Neural progenitor cell (in vitro differentiated cells): ENCODE measurements at regions not wholly inside any gene's neighbourhood (a gene's known extent, or its start where the extent isn't known, plus 50 kb on each side); places are given as distances from the start of the nearest gene placed in this dataset.
A peak's percentile ranks its signal among the peaks of the same experiment; 100 is the strongest.

Experiments
- DNase-seq: peaks from one replicate; pipeline ENCODE4 v3.0.0-alpha.2; 2016; ENCODE audit warnings: low spot score
- H2AFZ ChIP-seq: fragments of 200-600 bp; sonication (generic); replicated peaks from 2 replicates; pipeline ENCODE4 v1.6.1; 2016; ENCODE audit warnings: antibody characterized with exemption
- H3F3A ChIP-seq: fragments of 200-600 bp; sonication (generic); 2 replicates; pipeline ENCODE4 v1.6.1; 2016; ENCODE audit warnings: antibody characterized with exemption, low read depth
- H3K27ac ChIP-seq: fragments of 200-600 bp; sonication (generic); 2 replicates; pipeline ENCODE4 v1.5.1; 2016; ENCODE audit warnings: mild to moderate bottlenecking
- H3K27me3 ChIP-seq: fragments of 200-600 bp; sonication (generic); 2 replicates; pipeline ENCODE4 v1.6.1; 2016; ENCODE audit warnings: mild to moderate bottlenecking, moderate library complexity
- H3K36me3 ChIP-seq: fragments of 200-600 bp; sonication (generic); 2 replicates; pipeline ENCODE4 v1.5.1; 2016
- H3K4me1 ChIP-seq: fragments of 200-600 bp; sonication (generic); 2 replicates; pipeline ENCODE4 v1.6.1; 2016; ENCODE audit warnings: mixed run types
- H3K4me2 ChIP-seq: fragments of 200-600 bp; sonication (generic); 2 replicates; pipeline ENCODE4 v1.6.1; 2016
- H3K4me3 ChIP-seq: fragments of 200-600 bp; sonication (generic); 2 replicates; pipeline ENCODE4 v1.5.1; 2016
- H3K79me2 ChIP-seq: fragments of 200-600 bp; sonication (generic); 2 replicates; pipeline ENCODE4 v1.6.1; 2016; ENCODE audit warnings: low read depth
- H3K9ac ChIP-seq: fragments of 200-600 bp; sonication (generic); 2 replicates; pipeline ENCODE4 v1.6.1; 2016
- H3K9me3 ChIP-seq: fragments of 200-600 bp; sonication (generic); 2 replicates; pipeline ENCODE4 v1.5.1; 2016; ENCODE audit warnings: low read depth
- H4K20me1 ChIP-seq: fragments of 200-600 bp; sonication (generic); 2 replicates; pipeline ENCODE4 v1.6.1; 2016; ENCODE audit warnings: low read depth
- H3K27ac Mint-ChIP-seq: 3 replicates; pipeline ENCODE4 v1.8.0; 2021; ENCODE audit warnings: mixed read lengths
- H3K27me3 Mint-ChIP-seq: 2 replicates; pipeline ENCODE4 v1.8.0; 2022; ENCODE audit warnings: low read depth, mild to moderate bottlenecking, inconsistent platforms, moderate library complexity, mixed read lengths; ENCODE audit not compliant: insufficient read depth
- H3K36me3 Mint-ChIP-seq: 3 replicates; pipeline ENCODE4 v1.8.0; 2021; ENCODE audit warnings: mixed read lengths
- H3K4me1 Mint-ChIP-seq: 3 replicates; pipeline ENCODE4 v1.8.0; 2021; ENCODE audit warnings: mixed read lengths
- H3K4me3 Mint-ChIP-seq: 3 replicates; pipeline ENCODE4 v1.8.0; 2021; ENCODE audit warnings: mild to moderate bottlenecking, moderate library complexity, mixed read lengths
- H3K9me3 Mint-ChIP-seq: 3 replicates; pipeline ENCODE4 v1.8.0; 2020; ENCODE audit warnings: mixed read lengths
- CTCF ChIP-seq: fragments of 200-600 bp; sonication (generic); IDR thresholded peaks from 2 replicates; pipeline ENCODE4 v1.5.1; 2017; ENCODE audit warnings: antibody characterized with exemption, mild to moderate bottlenecking
- EZH2 ChIP-seq: fragments of 200-600 bp; sonication (generic); IDR thresholded peaks from 2 replicates; pipeline ENCODE4 v1.6.1; 2017; ENCODE audit warnings: antibody characterized with exemption, mild to moderate bottlenecking, moderate library complexity
- EZH2phosphoT487 ChIP-seq: fragments of 200-600 bp; sonication (generic); IDR thresholded peaks from 2 replicates; pipeline ENCODE4 v1.6.1; 2017; ENCODE audit warnings: antibody characterized with exemption

GRCh38 chr5:25481463-25481862, 836.7 kb upstream of the CDH10 start:
- peaks cover 12% of the 10 kb centered on the region for H3K4me1 ChIP-seq
- H3K9me3 ChIP-seq, result no peaks in the 10 kb centered on the region
- no peak for TF ChIP-seq EZH2phosphoT487
- TF ChIP-seq EZH2, result no peak
- TF ChIP-seq CTCF, result no peak
- H3K27me3 ChIP-seq, result no peaks in the 10 kb centered on the region
- peak overlapping the region; percentile 29 for H2AFZ ChIP-seq
- H3K4me1 Mint-ChIP-seq, result peaks cover 6% of the 10 kb centered on the region
- peak overlapping the region; percentile 70 for H3K27ac ChIP-seq
- H3K4me2 ChIP-seq, result peak overlapping the region; percentile 48
- H3F3A ChIP-seq, result peaks cover 15% of the 10 kb centered on the region
- no peaks in the 10 kb centered on the region for H3K79me2 ChIP-seq
- H3K4me3 ChIP-seq, result no peak overlapping the region
- H3K4me3 Mint-ChIP-seq, result no peak overlapping the region
- no peaks in the 10 kb centered on the region for H4K20me1 ChIP-seq
- H3K9me3 Mint-ChIP-seq, result peaks cover 3% of the 10 kb centered on the region
- H3K9ac ChIP-seq, result no peak overlapping the region
- H3K27me3 Mint-ChIP-seq, result peaks cover 2% of the 10 kb centered on the region
- peak; percentile 6 for DNase-seq
- no peaks in the 10 kb centered on the region for H3K36me3 Mint-ChIP-seq
- no peaks in the 10 kb centered on the region for H3K36me3 ChIP-seq
- H3K27ac Mint-ChIP-seq, result no peak overlapping the region

- H3K79me2 ChIP-seq, result no peaks in the 10 kb centered on the region
- H3K4me1 ChIP-seq, result no peaks in the 10 kb centered on the region
- Mint-ChIP-seq H3K27ac (no peak overlapping the region), H3K4me3 (no peak overlapping the region), H3K36me3 (peaks cover 1% of the 10 kb centered on the region), H3K4me1 (peaks cover 8% of the 10 kb centered on the region), H3K27me3 (no peaks in the 10 kb centered on the region), H3K9me3 (peaks cover 7% of the 10 kb centered on the region)
- H3K4me3 ChIP-seq, result no peak overlapping the region
- H3K27ac ChIP-seq, result no peak overlapping the region
- no peak for DNase-seq
- H3K9me3 ChIP-seq, result no peaks in the 10 kb centered on the region
- H2AFZ ChIP-seq, result no peak overlapping the region
- no peaks in the 10 kb centered on the region for H3F3A ChIP-seq
- no peak overlapping the region for H3K4me2 ChIP-seq
- no peak overlapping the region for H3K9ac ChIP-seq
- H4K20me1 ChIP-seq, result no peaks in the 10 kb centered on the region
- H3K36me3 ChIP-seq, result no peaks in the 10 kb centered on the region
- TF ChIP-seq EZH2 (no peak), EZH2phosphoT487 (no peak), CTCF (no peak)
- no peaks in the 10 kb centered on the region for H3K27me3 ChIP-seq
Observed at GRCh38 chr5:25459082-25459481, 814.3 kb upstream of the CDH10 start.

GRCh38 chr5:25458628-25459027, 813.9 kb upstream of the CDH10 start:
- Mint-ChIP-seq H3K9me3 (peaks cover 7% of the 10 kb centered on the region), H3K4me3 (no peak overlapping the region), H3K36me3 (peaks cover 1% of the 10 kb centered on the region), H3K4me1 (peaks cover 8% of the 10 kb centered on the region), H3K27me3 (no peaks in the 10 kb centered on the region), H3K27ac (no peak overlapping the region)
- Histone ChIP-seq H3K36me3 (no peaks in the 10 kb centered on the region), H3K9ac (no peak overlapping the region), H3K4me3 (no peak overlapping the region), H4K20me1 (no peaks in the 10 kb centered on the region), H3K9me3 (no peaks in the 10 kb centered on the region), H3K27ac (no peak overlapping the region), H3K79me2 (no peaks in the 10 kb centered on the region), H3K4me1 (no peaks in the 10 kb centered on the region), H3K27me3 (no peaks in the 10 kb centered on the region), H3K4me2 (no peak overlapping the region), H3F3A (no peaks in the 10 kb centered on the region), H2AFZ (no peak overlapping the region)
- DNase-seq, result no peak
- TF ChIP-seq CTCF, result no peak
- no peak for TF ChIP-seq EZH2
- no peak for TF ChIP-seq EZH2phosphoT487

GRCh38 chr5:25453500-25453899, 808.7 kb upstream of the CDH10 start:
- Mint-ChIP-seq H3K27me3 (no peaks in the 10 kb centered on the region), H3K4me3 (no peak overlapping the region), H3K4me1 (peaks cover 33% of the 10 kb centered on the region), H3K36me3 (no peaks in the 10 kb centered on the region), H3K27ac (no peak overlapping the region), H3K9me3 (no peaks in the 10 kb centered on the region)
- Histone ChIP-seq H3K27me3 (no peaks in the 10 kb centered on the region), H4K20me1 (no peaks in the 10 kb centered on the region), H3K4me1 (peaks cover 15% of the 10 kb centered on the region), H3K79me2 (no peaks in the 10 kb centered on the region), H3K27ac (no peak overlapping the region), H3K4me2 (no peak overlapping the region), H3K36me3 (no peaks in the 10 kb centered on the region), H2AFZ (peak overlapping the region; percentile 14), H3K9me3 (no peaks in the 10 kb centered on the region), H3K9ac (no peak overlapping the region), H3K4me3 (no peak overlapping the region), H3F3A (peaks cover 6% of the 10 kb centered on the region)
- no peak for DNase-seq
- TF ChIP-seq EZH2 (no peak), CTCF (no peak), EZH2phosphoT487 (no peak)
